HG03280 (cell line): ENCODE measurements at regions not wholly inside any gene's neighbourhood (a gene's known extent, or its start where the extent isn't known, plus 50 kb on each side); places are given as distances from the start of the nearest gene placed in this dataset.

Experiments used
- ATAC-seq: cut with Tn5 transposase; IDR thresholded peaks from one replicate; pipeline ENCODE4 v1.9.1; 2021; ENCODE audit warnings: mild to moderate bottlenecking, moderate library complexity; ENCODE audit not compliant: unreplicated experiment

- ATAC-seq = no peak
Observed at GRCh38 chr1:208298593-208299269, 54.5 kb upstream of the PLXNA2 start.

GRCh38 chr1:208300084-208300770 is 56.0 kb upstream of the PLXNA2 start:
- no peak for ATAC-seq

DNA sequence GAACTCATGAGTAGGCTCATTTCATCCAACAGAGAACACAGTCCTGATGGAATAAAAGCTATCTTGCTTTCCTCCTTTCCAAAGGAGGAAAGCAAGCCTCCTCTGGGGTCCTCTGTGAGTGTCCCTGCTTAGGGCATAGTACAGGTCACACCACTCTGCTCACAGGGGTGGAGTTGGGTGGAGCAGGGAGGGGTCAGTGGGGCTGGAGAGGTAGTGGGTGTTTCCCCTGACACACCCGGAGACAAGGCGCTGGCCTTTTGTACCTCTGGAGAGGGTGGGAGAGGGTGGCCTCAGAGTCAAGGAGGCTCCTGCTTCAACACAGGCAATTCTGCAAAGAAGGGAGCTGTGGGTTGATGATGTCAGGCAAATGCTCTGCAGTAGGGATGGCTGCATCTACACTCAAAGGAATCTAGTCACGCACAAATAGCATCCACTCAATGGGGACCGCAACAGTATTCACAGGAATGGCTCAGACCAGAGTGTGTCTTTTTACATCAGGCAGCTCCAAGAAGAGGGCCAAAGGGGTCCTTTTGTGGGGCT is 58.6 kb upstream of the PLXNA2 start:
- no peak for ATAC-seq

DNA sequence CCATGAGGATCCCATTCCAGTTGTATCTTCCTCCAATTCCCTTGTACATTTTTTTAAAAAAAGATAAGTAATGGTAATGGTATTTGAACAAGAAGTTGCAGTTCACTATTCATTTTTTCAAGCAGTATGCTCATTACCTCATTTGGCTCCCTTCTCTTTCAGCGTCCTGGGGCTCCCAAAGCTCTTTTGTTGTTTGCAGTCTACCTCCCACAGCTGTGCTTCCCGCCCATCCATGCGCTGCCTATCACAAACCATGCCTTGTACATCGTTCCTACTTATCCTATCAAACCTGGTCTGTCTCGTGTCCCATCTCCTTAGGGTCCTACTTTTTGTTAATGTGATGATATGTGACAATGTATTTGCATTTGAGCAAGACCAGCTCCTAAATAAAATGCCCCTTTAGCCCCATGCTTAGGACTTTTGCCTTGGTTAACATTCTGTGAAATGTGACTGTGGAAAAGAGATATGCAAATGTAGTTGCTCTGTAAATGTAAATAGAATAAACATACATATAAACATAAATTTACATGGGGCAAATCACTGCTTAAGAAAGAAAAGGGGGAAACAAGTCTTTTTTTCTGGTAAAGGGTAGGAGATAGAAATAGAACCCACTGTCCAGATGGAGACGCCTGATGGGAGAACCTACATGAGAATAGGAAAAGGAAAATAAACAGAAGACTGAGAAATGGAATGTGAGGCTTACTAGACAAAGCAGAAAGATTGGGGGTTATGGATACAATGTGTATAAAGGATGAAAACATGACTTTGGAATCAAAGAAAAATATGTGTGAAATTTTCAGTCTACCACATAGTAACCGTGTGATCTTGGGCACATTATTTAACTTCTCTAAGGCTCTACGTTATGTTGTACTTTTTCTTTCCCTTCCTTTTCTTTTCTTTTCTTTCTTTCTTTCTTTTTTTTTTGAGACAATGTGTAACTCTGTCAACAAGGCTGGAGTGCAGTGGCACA is 59.8 kb upstream of the PLXNA2 start:
- no peak for ATAC-seq

GRCh38 chr1:208308221-208308620 is 64.0 kb upstream of the PLXNA2 start:
- no peak for ATAC-seq

DNA sequence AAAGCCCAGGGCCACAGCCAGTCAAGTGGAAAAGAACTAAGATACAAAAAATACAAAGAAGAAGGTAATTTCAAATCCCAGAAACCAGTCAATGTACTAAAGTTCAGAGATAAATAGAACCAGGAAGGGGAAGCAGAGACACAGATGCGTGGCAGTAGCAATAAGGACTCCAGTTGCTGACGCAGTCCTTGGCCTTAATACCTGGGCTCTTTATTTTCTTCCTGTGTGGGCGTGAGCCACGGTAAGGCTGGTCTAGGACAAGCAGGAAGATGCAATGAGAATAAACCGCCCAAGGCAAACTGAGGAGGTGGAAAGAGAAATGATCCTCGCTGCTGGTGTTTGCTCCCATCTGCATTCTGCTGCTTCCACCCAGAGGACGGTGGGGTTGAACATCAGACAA is 65.6 kb upstream of the PLXNA2 start:
- no peak for ATAC-seq

DNA sequence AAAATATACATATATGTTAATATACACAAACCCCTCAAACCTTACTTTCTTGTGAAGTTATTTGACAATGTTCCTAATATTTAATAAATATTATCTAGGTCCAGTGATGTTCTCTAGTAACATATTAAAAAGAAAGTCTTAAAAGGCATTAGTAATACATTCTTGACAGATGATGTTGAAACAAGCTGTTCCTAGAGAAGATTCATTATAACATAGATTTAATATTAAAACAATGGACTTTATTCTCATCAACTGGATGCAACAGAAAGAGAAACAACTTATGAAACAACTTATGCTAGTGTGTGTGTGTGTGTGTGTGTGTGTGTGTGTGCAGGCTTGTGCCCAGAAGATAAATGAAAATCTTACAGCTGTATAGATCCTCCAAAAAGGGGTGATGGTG is 68.5 kb upstream of the PLXNA2 start:
- ATAC-seq = no peak

DNA sequence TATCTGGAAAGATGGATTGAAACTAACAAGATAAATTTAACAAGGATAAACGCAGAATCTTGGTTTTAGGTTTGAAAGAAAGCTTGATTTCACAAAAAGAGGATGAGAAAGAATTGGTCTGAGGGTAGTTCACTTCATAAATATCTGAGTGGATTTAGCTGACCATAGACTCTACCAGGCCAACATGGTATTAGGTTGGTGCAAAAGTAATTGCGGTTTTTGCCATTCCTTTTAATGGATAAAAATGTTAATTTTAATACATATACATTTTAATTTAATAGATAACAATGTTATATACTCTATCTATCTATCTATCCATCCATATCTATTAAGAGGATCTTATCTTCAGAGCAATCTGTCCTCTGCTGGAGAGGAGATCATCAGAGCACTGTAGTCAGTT is 70.2 kb upstream of the PLXNA2 start:
- no peak for ATAC-seq

- no peak for ATAC-seq
Observed at GRCh38 chr1:208318150-208318734, 74.1 kb upstream of the PLXNA2 start.

DNA sequence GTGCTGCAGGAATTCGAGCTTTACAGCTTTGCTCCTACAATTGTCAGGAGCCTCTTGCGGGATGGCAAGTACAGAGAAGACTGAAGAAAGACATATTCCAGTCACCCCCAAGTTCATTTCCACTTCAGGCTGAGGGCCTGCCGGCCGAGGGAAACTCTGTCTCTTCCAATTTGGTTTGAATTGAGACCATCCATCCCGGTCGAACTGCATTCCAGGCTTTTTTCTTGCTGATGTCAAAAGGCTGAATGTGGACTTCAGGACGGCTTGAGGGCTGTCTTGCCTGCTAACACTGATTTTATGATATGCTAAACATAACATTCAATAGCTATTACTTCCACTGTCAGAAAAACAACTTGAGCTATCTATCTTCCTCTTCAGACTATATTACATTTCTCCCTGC is 79.8 kb upstream of the PLXNA2 start:
- ATAC-seq = no peak

DNA sequence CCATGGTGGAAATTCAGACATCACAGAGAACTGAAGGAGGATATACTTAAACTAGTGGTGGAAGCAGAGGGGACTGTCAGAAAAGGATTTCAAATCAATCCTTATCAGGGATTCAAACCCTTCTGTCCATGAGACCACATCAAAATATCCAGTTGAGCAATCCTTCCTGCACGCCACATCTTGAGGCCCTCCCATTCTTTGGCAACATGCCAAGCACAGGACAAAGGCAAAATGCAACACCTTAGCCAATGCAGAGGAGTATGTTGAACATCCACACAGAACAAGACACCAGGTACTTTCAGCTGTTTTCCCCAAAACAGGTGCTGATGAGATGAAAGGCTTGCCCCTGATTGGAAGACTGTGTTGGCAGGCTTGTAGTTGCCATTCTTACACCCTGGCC is 81.8 kb upstream of the PLXNA2 start:
- ATAC-seq = no peak

DNA sequence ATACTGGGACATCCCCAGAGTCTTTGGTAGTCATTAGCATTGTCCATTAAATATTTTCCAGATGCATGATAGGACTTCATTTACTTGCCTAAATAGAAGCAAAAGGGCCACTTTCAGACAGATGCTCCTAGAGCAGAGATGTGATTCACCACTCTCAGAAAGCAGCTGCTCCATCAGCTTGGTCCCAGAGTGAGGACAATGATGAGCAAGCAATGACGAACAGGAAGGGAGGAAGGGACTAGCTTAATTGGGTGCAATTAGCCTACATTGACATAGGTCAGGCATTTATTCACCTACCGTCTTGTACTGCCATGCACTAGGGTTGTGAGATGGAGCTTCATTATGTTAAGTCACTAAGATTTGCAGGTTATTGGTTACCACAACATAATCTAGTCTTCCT is 85.1 kb upstream of the PLXNA2 start:
- no peak for ATAC-seq

DNA sequence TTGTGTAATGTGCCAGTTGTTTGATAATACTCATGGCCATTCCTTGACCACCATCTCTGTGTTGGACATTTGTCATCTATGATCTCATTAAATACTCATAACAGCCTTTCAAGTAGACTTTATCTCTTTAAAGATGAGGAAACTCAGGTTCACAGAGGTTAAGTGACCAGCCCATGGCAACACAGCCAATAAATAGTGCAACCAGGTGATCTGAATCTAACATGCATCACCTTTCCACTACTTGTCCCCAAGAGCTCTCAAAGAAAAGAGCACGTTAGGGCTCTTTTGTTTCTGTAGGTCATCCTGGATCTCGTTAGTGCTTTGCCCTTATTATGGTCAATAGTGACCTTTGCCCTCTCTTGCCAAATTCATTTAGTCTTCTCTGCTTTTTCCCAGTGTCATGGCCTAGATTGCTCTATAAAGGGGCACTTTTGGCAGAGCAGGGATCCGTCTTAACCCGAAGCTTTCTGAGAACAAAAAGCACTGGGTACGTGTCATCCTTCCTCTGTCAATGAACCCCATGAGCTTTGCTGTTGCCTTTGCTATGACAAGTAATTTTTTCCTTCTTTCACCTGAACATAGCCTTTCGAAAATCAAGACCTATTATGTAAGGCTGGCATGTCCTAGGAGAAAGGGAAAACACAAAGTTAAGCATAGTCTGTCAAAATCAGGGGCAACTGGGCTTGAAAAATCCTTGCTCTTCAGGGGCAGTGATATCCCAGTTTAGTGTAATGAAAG is 88.0 kb upstream of the PLXNA2 start:
- ATAC-seq = no peak

- no peak for ATAC-seq
Observed at GRCh38 chr1:208332774-208333126, 88.6 kb upstream of the PLXNA2 start.

DNA sequence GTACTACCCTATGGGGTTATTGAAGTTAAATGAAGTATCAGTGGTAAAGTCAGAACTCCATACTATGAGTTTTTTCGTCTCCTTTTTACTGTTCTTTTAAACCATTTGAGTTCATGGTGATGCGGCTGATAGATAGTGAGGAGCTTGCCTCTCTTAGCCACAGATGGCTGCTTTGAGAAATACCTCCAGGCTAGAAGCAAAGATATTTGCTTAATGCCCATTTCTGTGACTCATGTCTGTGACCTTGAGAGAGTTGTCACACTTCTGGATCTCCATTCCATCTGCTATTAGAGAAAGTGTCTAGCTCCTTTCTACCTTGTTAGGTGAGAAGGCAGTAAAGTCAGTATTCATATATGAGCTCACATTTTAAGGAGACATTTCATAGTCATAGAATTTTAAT is 89.5 kb upstream of the PLXNA2 start:
- no peak for ATAC-seq

DNA sequence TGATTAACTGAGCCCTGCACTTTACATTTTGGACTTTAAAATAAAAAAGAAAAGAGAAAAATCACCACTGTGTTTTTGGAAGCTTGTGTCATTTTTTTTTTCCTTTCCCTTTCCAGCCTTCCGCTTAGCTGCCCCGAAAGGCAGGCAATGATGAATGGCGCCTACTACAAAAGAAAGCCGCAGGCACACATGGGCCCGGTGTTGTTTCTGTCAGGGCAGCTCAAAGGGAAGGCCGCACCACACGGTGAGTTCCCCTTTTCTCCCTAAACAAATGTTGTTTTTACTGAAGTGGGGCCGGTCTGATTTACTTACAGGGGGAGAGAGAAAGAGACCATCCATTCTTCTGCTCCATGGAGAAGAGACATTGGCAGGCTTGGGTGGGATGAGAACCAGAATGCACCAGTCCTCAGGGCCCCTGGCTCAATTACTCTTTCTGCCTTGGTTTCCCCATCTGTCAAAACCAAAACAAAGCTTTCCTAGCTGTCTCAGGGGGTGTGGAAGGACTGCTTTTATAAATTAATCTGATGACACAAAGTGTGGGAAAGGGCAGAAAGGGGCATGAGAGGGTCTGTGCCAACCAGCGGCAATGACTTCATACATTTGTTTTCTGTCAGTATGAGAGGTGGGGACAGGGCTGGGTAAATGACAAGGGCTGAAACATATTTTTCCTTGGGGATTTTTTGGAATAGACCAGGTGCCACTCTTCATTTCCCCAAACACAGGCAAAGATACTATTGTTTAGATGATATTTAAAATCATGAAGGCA is 91.4 kb upstream of the PLXNA2 start:
- no peak for ATAC-seq

DNA sequence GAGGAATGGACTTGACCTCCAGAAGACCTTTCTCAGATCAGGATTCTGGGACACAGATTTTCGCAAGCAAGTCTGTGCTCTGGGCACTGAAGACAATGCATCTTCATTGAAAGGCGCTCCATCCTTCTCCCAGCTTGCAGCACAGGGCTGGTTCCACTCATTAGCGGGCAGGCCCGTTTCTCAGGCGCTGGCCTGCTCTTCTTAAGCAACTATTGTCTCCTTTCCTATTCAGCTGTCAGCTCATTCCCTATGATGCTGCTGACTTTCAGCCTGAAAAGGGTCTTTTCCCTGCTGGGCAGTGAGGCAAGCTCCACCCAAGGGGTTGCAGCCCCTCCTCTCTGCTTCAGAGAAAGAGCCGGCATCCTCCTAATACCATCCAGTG is 91.9 kb upstream of the PLXNA2 start:
- ATAC-seq = no peak

DNA sequence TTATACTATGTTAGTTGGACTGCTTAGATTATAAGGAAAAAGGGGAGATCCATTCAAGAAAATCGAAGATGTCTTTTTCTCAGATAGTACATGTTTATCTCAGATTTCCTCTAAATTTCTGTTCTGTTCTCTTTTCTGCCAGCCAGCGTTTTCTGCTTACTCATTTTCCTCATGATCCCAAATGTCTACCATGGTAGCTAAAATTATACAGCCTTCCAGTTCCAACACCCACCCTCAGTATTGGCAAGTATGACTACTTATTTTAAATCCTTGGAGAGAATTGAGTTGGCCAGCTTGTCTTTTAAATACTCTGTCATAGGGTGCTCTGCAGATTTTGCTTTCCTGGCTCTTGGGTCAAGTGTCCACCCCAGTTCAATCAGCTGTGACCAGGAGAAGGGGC is 95.7 kb upstream of the PLXNA2 start:
- ATAC-seq = no peak

- no peak for ATAC-seq
Observed at GRCh38 chr1:208343226-208343625, 99.0 kb upstream of the PLXNA2 start.
